IMR-90 (cell line): ENCODE measurements at regions not wholly inside any gene's neighbourhood (a gene's known extent, or its start where the extent isn't known, plus 50 kb on each side); places are given as distances from the start of the nearest gene placed in this dataset.

Source experiments
- ATAC-seq: fragments of 200-7000 bp; cut with Tn5 transposase; 2 replicates; pipeline ENCODE4 v1.9.1; 2020; ENCODE audit warnings: low read depth, mild to moderate bottlenecking, moderate library complexity
- BruUV-seq: library from RNA; stranded (reverse); fragments of 400-500 nt; replicated peaks from 2 replicates; lab custom pipeline; 2021; lab: Mats Ljungman, UMichigan
- CTCF ChIA-PET: fragments of 300-600 bp; formaldehyde crosslinking; extraction: SDS; loops from one replicate; lab custom pipeline; 2021; ENCODE audit warnings: antibody characterized with exemption; lab: Yijun Ruan, JAX
- POLR2A ChIA-PET: fragments of 300-600 bp; sonication (Branson Sonifier 250); formaldehyde crosslinking; loops from one replicate; lab custom pipeline; 2022; ENCODE audit warnings: antibody characterized with exemption; ENCODE audit not compliant: unreplicated experiment; lab: Charles Lee
- DNase-seq: peaks from one replicate; pipeline ENCODE4 v3.0.0; 2013
- H2AFZ ChIP-seq: replicated peaks from 2 replicates; pipeline ENCODE3; 2013; ENCODE audit warnings: low read length, mild to moderate bottlenecking; ENCODE audit not compliant: poor library complexity
- H2AK5ac ChIP-seq: 2 replicates; pipeline ENCODE4 v1.6.1; 2013; ENCODE audit warnings: low read depth, low read length, inconsistent platforms
- H2AK9ac ChIP-seq: replicated peaks from 2 replicates; pipeline ENCODE3; 2013; ENCODE audit warnings: mild to moderate bottlenecking, low read depth, low read length, moderate library complexity; ENCODE audit not compliant: poor library complexity
- H2BK120ac ChIP-seq: 2 replicates; pipeline ENCODE4 v1.6.1; 2013; ENCODE audit warnings: low read depth, low read length, inconsistent platforms
- H2BK15ac ChIP-seq: 3 replicates; pipeline ENCODE4 v1.6.1; 2013; ENCODE audit warnings: low read depth, low read length, inconsistent platforms
- H2BK20ac ChIP-seq: 2 replicates; pipeline ENCODE4 v1.6.1; 2013; ENCODE audit warnings: low read depth, mild to moderate bottlenecking, inconsistent platforms, low read length, moderate library complexity
- H2BK5ac ChIP-seq: 2 replicates; pipeline ENCODE4 v1.6.1; 2013; ENCODE audit warnings: mild to moderate bottlenecking, low read depth, low read length, inconsistent platforms; ENCODE audit not compliant: poor library complexity, severe bottlenecking
- H3K14ac ChIP-seq: replicated peaks from 2 replicates; pipeline ENCODE4 v1.6.1; 2013; ENCODE audit warnings: low read depth, low read length, inconsistent platforms
- H3K18ac ChIP-seq: 2 replicates; pipeline ENCODE4 v1.6.1; 2013; ENCODE audit warnings: low read depth, low read length, control low read depth
- H3K23ac ChIP-seq: 2 replicates; pipeline ENCODE4 v1.6.1; 2013; ENCODE audit warnings: low read depth, low read length, inconsistent platforms
- H3K27ac ChIP-seq: 2 replicates; pipeline ENCODE4 v1.5.1; 2013; ENCODE audit warnings: mild to moderate bottlenecking, control low read depth, low read length; ENCODE audit not compliant: insufficient read depth
- H3K27me3 ChIP-seq: 2 replicates; pipeline ENCODE4 v1.6.1; 2013; ENCODE audit warnings: low read length; ENCODE audit not compliant: control insufficient read depth, insufficient read depth
- H3K36me3 ChIP-seq: 2 replicates; pipeline ENCODE4 v1.6.1; 2013; ENCODE audit warnings: low read length, mixed read lengths; ENCODE audit not compliant: control insufficient read depth, insufficient read depth
- H3K4ac ChIP-seq: 2 replicates; pipeline ENCODE4 v1.6.1; 2013; ENCODE audit warnings: low read depth, low read length, inconsistent platforms
- H3K4me1 ChIP-seq: 2 replicates; pipeline ENCODE4 v1.6.1; 2013; ENCODE audit warnings: low read length, mixed read lengths; ENCODE audit not compliant: control insufficient read depth, insufficient read depth
- H3K4me2 ChIP-seq: 2 replicates; pipeline ENCODE4 v1.6.1; 2013; ENCODE audit warnings: low read depth, mild to moderate bottlenecking, control low read depth, low read length, moderate library complexity
- H3K4me3 ChIP-seq: 2 replicates; pipeline ENCODE4 v1.5.1; 2013; ENCODE audit warnings: low read depth, mild to moderate bottlenecking, control low read depth, low read length, moderate library complexity; ENCODE audit not compliant: insufficient read depth
- H3K56ac ChIP-seq: 2 replicates; pipeline ENCODE4 v1.6.1; 2013; ENCODE audit warnings: low read length, inconsistent platforms; ENCODE audit not compliant: insufficient read depth; ENCODE audit errors: extremely low read depth
- H3K79me1 ChIP-seq, 2 experiments: 2 replicates each; pipeline ENCODE4 v1.6.1; 2013; ENCODE audit warnings: low read length in 2 of 2, inconsistent platforms in 1 of 2, low read depth in 1 of 2
- H3K9ac ChIP-seq: 2 replicates; pipeline ENCODE4 v1.6.1; 2013; ENCODE audit warnings: low read depth, low read length, control low read depth
- H3K9me1 ChIP-seq: 2 replicates; pipeline ENCODE4 v1.6.1; 2013; ENCODE audit warnings: low read length, inconsistent platforms; ENCODE audit not compliant: insufficient read depth
- H3K9me3 ChIP-seq: 2 replicates; pipeline ENCODE4 v1.6.1; 2013; ENCODE audit warnings: low read length; ENCODE audit not compliant: control insufficient read depth, insufficient read depth
- H4K20me1 ChIP-seq: 2 replicates; pipeline ENCODE4 v1.6.1; 2013; ENCODE audit warnings: low read length, inconsistent platforms; ENCODE audit not compliant: insufficient read depth
- H4K5ac ChIP-seq: 2 replicates; pipeline ENCODE4 v1.6.1; 2013; ENCODE audit warnings: mild to moderate bottlenecking, low read depth, low read length, control low read depth
- H4K8ac ChIP-seq, 2 experiments: 2 replicates each; pipeline ENCODE4 v1.6.1; 2013; ENCODE audit warnings: low read depth in 2 of 2, low read length in 2 of 2, control low read depth in 1 of 2, inconsistent platforms in 1 of 2
- H4K91ac ChIP-seq: 2 replicates; pipeline ENCODE4 v1.6.1; 2013; ENCODE audit warnings: low read depth, low read length, inconsistent platforms; ENCODE audit not compliant: insufficient read depth
- BHLHE40 ChIP-seq: fragments of 150-350 bp; IDR thresholded peaks from 2 replicates; pipeline ENCODE4 v1.6.1; 2016; ENCODE audit warnings: mild to moderate bottlenecking, low read depth, low read length
- CEBPB ChIP-seq: IDR thresholded peaks from 2 replicates; pipeline ENCODE4 v1.6.1; 2012; ENCODE audit warnings: low read depth, low read length, improper control_type of control experiment
- FOS ChIP-seq: fragments of 150-350 bp; IDR thresholded peaks from 2 replicates; pipeline ENCODE4 v1.6.1; 2016; ENCODE audit warnings: low read depth, low read length
- MAFK ChIP-seq: IDR thresholded peaks from 2 replicates; pipeline ENCODE4 v1.6.1; 2012; ENCODE audit warnings: low read depth, low read length, improper control_type of control experiment
- RCOR1 ChIP-seq: IDR thresholded peaks from 2 replicates; pipeline ENCODE4 v1.6.1; 2012; ENCODE audit warnings: mild to moderate bottlenecking, low read length, improper control_type of control experiment; ENCODE audit not compliant: insufficient replicate concordance
- WGBS, 2 experiments: methylation state at CpG; one replicate each; pipeline versions ENCODE4 v1.1.5 to v1.1.7; 2013; ENCODE audit warnings: missing lambda C conversion rate in 2 of 2; ENCODE audit not compliant: insufficient read length in 1 of 2; ENCODE audit errors: extremely low coverage in 2 of 2; 5-methylcytosine and 5-hydroxymethylcytosine counted together
- dilution Hi-C: fragments of 300-500 bp; cut with HindIII; formaldehyde crosslinking; loops from one replicate; pipeline ENCODE4 v1.14.3; 2018; ENCODE audit warnings: low sequenced_read_pairs; ENCODE audit not compliant: unreplicated experiment
- in situ Hi-C: fragments of 300-500 bp; cut with MboI; formaldehyde crosslinking; loops from 3 replicates; pipeline ENCODE4 v1.14.3; 2019; ENCODE audit warnings: low sequenced_read_pairs, inconsistent platforms, mixed read lengths
- intact Hi-C: fragments of 100-400 bp; cut with micrococcal nuclease; formaldehyde crosslinking; loops from 2 replicates; pipeline ENCODE4 v1.10.0; 2022
- TF ChIP-seq, protein P1 (sequence below): conservative IDR thresholded peaks from 2 replicates; pipeline ENCODE4 v1.5.1; 2012; ENCODE audit warnings: mild to moderate bottlenecking, low read depth, low read length, improper control_type of control experiment

DNA sequence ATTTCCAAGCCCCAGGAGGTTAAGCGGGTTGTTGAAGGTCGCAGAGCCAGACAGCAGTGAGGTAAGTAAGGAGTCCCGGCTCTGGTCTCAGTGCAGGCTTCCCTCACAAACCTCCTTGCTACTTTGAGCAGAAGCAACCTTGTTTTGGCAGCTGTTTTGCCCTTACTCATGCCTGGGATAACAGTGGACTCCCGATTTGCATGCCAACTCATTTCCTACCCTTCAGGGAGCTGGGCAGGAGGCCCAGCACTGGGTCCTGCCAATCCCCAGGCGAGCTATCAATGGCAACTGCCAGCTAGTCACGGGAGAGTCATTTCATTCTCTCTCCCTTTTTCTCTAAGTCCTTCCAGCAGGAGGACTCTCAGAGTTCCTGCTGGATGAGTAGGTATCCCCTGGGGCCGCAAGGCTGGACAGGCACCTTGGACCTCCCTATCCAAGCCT, 72.0 kb upstream of the KSR1 start:
- 0% methylated on average over 1 of the region's 7 CpGs; no CpG with 5 or more reads in 1 of the 2 experiments for WGBS, 2 experiments
- H2BK120ac ChIP-seq = peak overlapping the region; percentile 24; the same call in 1 of the 2 replicates

More for the DNA sequence above, 72.0 kb upstream of the KSR1 start:
- Histone ChIP-seq H3K4me1 (peaks cover 16% of the 10 kb centered on the region), H2AFZ (peak overlapping the region; percentile 70), H2BK15ac (no peak overlapping the region), H3K9me1 (peaks cover 6% of the 10 kb centered on the region), H4K91ac (peak overlapping the region; percentile 8; the same call in 1 of the 2 replicates), H2AK9ac (peak overlapping the region; percentile 86), H3K4me3 (no peak overlapping the region), H3K4me2 (no peak overlapping the region; the same call in 1 of the 2 replicates), H2BK5ac (peak overlapping the region; percentile 57), H3K9ac (no peak overlapping the region), H4K8ac (no peak overlapping the region), H4K5ac (no peak overlapping the region), H3K56ac (no peak overlapping the region), H2BK20ac (peak overlapping the region; percentile 36; the same call in 1 of the 2 replicates), H3K27me3 (no peaks in the 10 kb centered on the region), H3K23ac (peak overlapping the region; percentile 29; the same call in 1 of the 2 replicates), H3K79me1 (no peaks in the 10 kb centered on the region), H3K14ac (0 out of 2 replicates have a peak overlapping the region, but pooled peaks have one; percentile 43), H3K4ac (peak overlapping the region; percentile 70; the same call in 1 of the 2 replicates), H3K18ac (peak overlapping the region; percentile 25; the same call in 1 of the 2 replicates), H2AK5ac (0 out of 2 replicates have a peak overlapping the region, but pooled peaks have one; percentile 29), H3K27ac (no peak overlapping the region; the same call in 1 of the 2 replicates), H3K9me3 (no peaks in the 10 kb centered on the region), H3K36me3 (no peaks in the 10 kb centered on the region), H4K20me1 (peaks cover 3% of the 10 kb centered on the region; the same call in 1 of the 2 replicates)
- intact Hi-C loops (loop anchor here (2.0 kb wide), 1 partner anchor 63 kb away; no protein-coding TSS in a partner anchor), in situ Hi-C loops (no loop called here), dilution Hi-C loops (no loop called here)
- TF ChIP-seq MAFK (no peak), CEBPB (no peak), RCOR1 (peak; percentile 22), BHLHE40 (peak; percentile 94), FOS (peak; percentile 40; the same call in 1 of the 2 replicates)
- TF ChIP-seq, protein P1, sequence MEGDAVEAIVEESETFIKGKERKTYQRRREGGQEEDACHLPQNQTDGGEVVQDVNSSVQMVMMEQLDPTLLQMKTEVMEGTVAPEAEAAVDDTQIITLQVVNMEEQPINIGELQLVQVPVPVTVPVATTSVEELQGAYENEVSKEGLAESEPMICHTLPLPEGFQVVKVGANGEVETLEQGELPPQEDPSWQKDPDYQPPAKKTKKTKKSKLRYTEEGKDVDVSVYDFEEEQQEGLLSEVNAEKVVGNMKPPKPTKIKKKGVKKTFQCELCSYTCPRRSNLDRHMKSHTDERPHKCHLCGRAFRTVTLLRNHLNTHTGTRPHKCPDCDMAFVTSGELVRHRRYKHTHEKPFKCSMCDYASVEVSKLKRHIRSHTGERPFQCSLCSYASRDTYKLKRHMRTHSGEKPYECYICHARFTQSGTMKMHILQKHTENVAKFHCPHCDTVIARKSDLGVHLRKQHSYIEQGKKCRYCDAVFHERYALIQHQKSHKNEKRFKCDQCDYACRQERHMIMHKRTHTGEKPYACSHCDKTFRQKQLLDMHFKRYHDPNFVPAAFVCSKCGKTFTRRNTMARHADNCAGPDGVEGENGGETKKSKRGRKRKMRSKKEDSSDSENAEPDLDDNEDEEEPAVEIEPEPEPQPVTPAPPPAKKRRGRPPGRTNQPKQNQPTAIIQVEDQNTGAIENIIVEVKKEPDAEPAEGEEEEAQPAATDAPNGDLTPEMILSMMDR = peak; percentile 16; the same call in 1 of the 2 replicates
- DNase-seq (peak; percentile 96), ATAC-seq (peak; percentile 69)
- CTCF ChIA-PET = interaction anchor here (0.5 kb wide), 1 partner anchor 74 kb away, joined by 3 read pairs; no protein-coding TSS in a partner anchor
- POLR2A ChIA-PET = no interaction called here
- BruUV-seq = no TSS peak
